ENCODE measurements at regions not wholly inside any gene's neighbourhood (a gene's known extent, or its start where the extent isn't known, plus 50 kb on each side); places are given as distances from the start of the nearest gene placed in this dataset.

- peak overlapping the region in 7 of 10 donors; percentile 8 to 56 (median 36) for H3K27ac ChIP-seq
- intact Hi-C loops (cut with DNase I), result loop anchor here in 3 of 10 donors (5.0 to 10.0 kb wide), 3 partner anchors 193 to 228 kb away; no protein-coding TSS in a partner anchor
- H3K36me3 ChIP-seq, result no peaks in the 10 kb centered on the region
- ATAC-seq (peak in 3 of 8 donors; percentile 36 to 50 (median 45)), DNase-seq (no peak)
- H3K27me3 ChIP-seq, result peaks cover 0 to 4% (median 0%) of the 10 kb centered on the region in 7 donors
- H3K4me1 ChIP-seq, result peaks cover 0 to 44% (median 12%) of the 10 kb centered on the region in 9 donors
- H3K9me3 ChIP-seq, result no peaks in the 10 kb centered on the region
- whole genome bisulfite sequencing, 2 donors, result 82 to 85% methylated on average over 11 of the region's 11 CpGs
- no peak overlapping the region for H3K4me3 ChIP-seq
- TF ChIP-seq CTCF (IDR thresholded peaks at IDR 0.05), result no peak
These were observed 209.2 kb upstream of the APCDD1 start for GRCh38 chr18:10245031-10245845.

- WGBS, 2 donors, result 80 to 91% methylated on average over 6 of the region's 6 CpGs
- DNase-seq, result no peak
- H3K27ac ChIP-seq, result peak overlapping the region in 5 of 10 donors; percentile 22 to 56 (median 36)
- no peaks in the 10 kb centered on the region for H3K9me3 ChIP-seq
- H3K4me1 ChIP-seq, result peaks cover 0 to 42% (median 7%) of the 10 kb centered on the region in 9 donors
- intact Hi-C loops (cut with DNase I), result loop anchor here in 3 of 10 donors (5.0 to 10.0 kb wide), 3 partner anchors 194 to 229 kb away; no protein-coding TSS in a partner anchor
- peak in 1 of 8 donors; percentile 8 for ATAC-seq
- H3K4me3 ChIP-seq, result no peak overlapping the region
- peaks cover 0 to 4% (median 0%) of the 10 kb centered on the region in 7 donors for H3K27me3 ChIP-seq
- H3K36me3 ChIP-seq, result no peaks in the 10 kb centered on the region
- TF ChIP-seq CTCF (IDR thresholded peaks at IDR 0.05), result no peak
These were observed 208.6 kb upstream of the APCDD1 start for GRCh38 chr18:10245846-10246175.

GRCh38 chr18:10247021-10247741 is 207.3 kb upstream of the APCDD1 start:
- Histone ChIP-seq H3K4me3 (peak overlapping the region in 6 of 10 donors; percentile 4 to 39 (median 11)), H3K36me3 (no peaks in the 10 kb centered on the region), H3K27me3 (peaks cover 0 to 4% (median 0%) of the 10 kb centered on the region in 7 donors), H3K9me3 (no peaks in the 10 kb centered on the region), H3K4me1 (peaks cover 0 to 35% (median 6%) of the 10 kb centered on the region in 9 donors), H3K27ac (peak overlapping the region in 7 of 10 donors; percentile 24 to 69 (median 41))
- DNase-seq, result peak; percentile 55 to 63
- intact Hi-C loops (cut with DNase I), result loop anchor here in 3 of 10 donors (5.0 to 10.0 kb wide), 3 partner anchors 195 to 230 kb away; no protein-coding TSS in a partner anchor
- ATAC-seq, result peak; percentile 77 to 91 (median 83)
- 40 to 57% methylated on average over 21 of the region's 21 CpGs for WGBS, 2 donors
- no peak for TF ChIP-seq CTCF (IDR thresholded peaks at IDR 0.05)

GRCh38 chr18:10247742-10248082 is 206.7 kb upstream of the APCDD1 start:
- H3K27ac ChIP-seq, result peak overlapping the region in 6 of 10 donors; percentile 16 to 69 (median 42)
- H3K4me3 ChIP-seq, result peak overlapping the region in 3 of 10 donors; percentile 14 to 39 (median 15)
- ATAC-seq (peak in 1 of 8 donors; percentile 11), DNase-seq (no peak)
- no peaks in the 10 kb centered on the region for H3K9me3 ChIP-seq
- peaks cover 0 to 4% (median 0%) of the 10 kb centered on the region in 7 donors for H3K27me3 ChIP-seq
- H3K36me3 ChIP-seq, result no peaks in the 10 kb centered on the region
- H3K4me1 ChIP-seq, result peaks cover 0 to 35% (median 6%) of the 10 kb centered on the region in 9 donors
- 56 to 60% methylated on average over 10 of the region's 10 CpGs for WGBS, 2 donors
- intact Hi-C loops (cut with DNase I), result loop anchor here in 3 of 10 donors (5.0 to 10.0 kb wide), 3 partner anchors 195 to 230 kb away; no protein-coding TSS in a partner anchor
- no peak for TF ChIP-seq CTCF (IDR thresholded peaks at IDR 0.05)
